Left ventricle myocardium superior (tissue), 1 donor: ENCODE measurements at regions not wholly inside any gene's neighbourhood (a gene's known extent, or its start where the extent isn't known, plus 50 kb on each side); places are given as distances from the start of the nearest gene placed in this dataset.
"Not testable (repeated sequence)": the region's sequence is repeated elsewhere in the genome, so short reads cannot be mapped to it uniquely, and the experiment has no call there.

ENCODE experiments used
- ATAC-seq: fragments of 200-7000 bp; cut with Tn5 transposase; one replicate; pipeline ENCODE4 v1.9.1; 2020; ENCODE audit warnings: mild to moderate bottlenecking, moderate library complexity
- DNase-seq: peaks from one replicate; pipeline ENCODE4 v3.0.0-alpha.2; 2020
- intact Hi-C: fragments of 100-400 bp; cut with micrococcal nuclease; formaldehyde crosslinking; loops from one replicate; pipeline ENCODE4 v1.11.0; 2022
- donor health status: DM: no; HTN: yes; CAD: no; lungs with severe emphysema.

DNA sequence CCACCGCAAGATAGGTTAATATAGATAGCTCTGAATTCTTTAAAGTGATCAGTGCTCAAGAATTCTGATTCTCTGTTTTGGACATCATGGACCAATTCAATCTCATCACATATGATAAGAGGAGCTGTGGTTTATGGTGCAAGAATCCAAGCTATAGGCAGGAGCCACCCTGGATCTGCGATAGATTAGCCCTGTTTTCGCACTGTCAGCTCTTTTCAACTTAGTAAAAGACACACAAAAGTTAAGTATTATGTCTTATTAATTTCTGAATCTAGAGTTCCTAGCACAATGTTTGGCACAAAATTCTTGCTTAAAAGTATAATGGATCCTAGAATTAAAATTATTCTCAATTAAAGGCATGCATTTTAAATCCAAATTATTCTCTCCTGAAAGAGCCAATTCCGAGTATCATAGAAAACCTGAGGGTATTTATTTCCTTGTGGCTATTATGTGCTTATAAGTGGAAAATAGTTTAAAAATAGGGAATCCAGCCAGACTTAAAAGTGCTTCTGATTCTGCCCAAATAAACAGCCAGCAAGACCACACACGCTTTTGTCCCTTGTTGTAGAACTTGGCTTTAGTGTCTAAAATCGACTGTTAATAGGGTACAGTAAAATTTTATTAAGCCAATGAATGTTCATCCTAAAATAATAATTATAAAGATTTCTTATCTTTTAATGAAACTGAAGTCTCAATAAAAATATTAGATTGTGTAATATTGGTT, 184.9 kb upstream of the FLRT2 start:
- intact Hi-C loops: no loop called here
- ATAC-seq (no peak), DNase-seq (no peak)

DNA sequence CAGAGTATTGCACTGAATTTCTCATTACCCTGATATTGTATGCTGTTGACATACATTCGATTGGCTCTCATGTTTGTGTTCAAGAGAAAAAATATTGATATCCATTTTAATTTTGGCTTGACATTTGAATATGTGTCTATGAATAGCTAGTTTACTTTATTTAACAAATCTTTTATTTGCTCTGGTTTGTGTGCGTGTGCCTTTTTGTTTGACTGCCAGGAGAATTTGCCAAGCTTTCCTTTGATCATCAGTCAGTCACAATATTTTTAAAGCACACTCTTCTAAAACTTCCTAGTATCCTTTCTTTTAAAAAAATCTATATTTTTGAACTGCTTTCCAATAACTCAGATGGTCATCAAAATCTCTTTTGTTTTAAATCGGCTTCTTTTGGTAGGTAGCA, 179.3 kb upstream of the FLRT2 start:
- intact Hi-C loops: no loop called here
- DNase-seq (no peak), ATAC-seq (no peak)

DNA sequence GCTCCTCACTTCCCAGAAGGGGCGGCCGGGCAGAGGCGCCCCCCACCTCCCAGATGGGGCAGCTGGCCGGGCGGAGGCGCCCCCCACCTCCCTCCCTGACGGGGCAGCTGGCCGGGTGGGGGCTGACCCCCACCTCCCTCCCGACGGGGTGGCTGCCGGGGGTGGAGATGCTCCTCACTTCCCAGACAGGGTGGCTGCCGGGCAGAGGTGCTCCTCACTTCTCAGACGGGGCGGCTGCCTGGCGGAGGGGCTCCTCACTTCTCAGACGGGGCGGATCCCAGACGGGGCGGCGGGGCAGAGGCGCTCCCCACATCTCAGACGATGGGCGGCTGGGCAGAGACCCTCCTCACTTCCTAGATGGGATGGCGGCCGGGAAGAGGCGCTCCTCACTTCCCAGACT, 177.4 kb upstream of the FLRT2 start:
- ATAC-seq, intact Hi-C loops, DNase-seq: not testable (repeated sequence)

DNA sequence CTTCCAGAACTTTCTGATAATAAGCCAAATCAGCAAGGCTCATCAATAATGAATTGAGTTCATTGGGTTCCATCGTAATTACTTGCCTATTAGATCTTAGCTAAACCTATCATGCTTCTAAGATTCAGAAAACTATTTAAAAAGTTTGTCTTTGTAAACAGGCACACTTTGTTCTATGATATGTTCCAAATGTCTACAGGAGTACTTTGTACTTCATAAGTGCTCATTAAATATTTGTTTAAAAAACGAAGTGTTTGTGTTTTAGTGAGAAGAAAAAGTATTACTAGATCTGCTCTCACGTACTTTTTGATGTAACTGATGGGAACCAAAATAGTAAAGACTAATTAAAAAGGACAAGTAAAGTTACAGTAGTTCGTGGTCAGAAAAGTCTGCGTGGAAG, 172.8 kb upstream of the FLRT2 start:
- DNase-seq (no peak), ATAC-seq (no peak)
- intact Hi-C loops: no loop called here

DNA sequence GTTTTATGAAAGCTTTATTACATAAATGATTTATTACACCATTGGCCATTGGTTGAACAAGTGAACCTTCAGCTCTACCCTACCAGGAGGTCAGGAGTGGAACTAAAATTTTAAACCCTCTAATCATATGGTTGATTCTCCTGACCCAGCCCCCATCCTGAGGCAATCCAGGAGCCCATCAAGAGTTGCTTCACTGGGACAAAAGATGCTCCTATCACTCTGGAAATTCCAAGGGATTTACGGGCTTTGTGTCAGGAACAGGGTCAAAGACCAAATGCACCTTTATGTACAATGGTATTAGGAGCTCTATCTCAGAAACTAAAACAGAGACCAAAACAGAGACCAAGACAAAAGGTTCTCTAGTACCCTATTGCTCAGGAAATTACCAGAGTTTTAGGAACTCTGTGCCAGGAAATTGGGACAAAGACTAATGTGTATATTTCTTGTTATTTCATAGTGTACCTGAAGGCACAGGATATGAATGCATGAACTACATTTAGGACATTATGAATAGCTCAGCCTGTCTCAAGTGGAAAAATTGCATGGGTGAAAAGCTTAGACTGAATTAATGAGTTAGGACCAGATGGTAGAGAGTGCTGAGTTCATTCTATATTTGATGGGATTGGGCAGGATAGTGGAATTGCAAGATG, 171.7 kb upstream of the FLRT2 start:
- ATAC-seq: no peak
- no peak for DNase-seq
- intact Hi-C loops: no loop called here

DNA sequence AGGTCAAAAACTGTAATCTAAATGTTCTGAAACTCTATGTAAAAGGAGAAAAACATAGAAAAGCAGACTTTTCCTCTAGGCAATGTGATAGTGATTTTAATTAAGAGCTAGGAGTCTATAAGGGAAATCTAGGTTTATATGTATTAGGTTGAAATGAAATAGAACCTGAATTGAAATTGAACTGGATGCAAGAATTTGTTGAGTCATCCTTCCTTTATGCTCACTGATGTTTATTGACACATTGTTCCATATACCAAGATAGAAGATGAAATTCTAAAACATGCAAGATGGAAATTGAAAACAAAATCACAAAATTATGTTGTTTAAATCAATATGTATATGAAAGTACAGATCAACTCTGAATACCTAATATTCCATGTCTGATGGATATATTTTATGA, 170.4 kb upstream of the FLRT2 start:
- ATAC-seq (no peak), DNase-seq (no peak)
- intact Hi-C loops: no loop called here

DNA sequence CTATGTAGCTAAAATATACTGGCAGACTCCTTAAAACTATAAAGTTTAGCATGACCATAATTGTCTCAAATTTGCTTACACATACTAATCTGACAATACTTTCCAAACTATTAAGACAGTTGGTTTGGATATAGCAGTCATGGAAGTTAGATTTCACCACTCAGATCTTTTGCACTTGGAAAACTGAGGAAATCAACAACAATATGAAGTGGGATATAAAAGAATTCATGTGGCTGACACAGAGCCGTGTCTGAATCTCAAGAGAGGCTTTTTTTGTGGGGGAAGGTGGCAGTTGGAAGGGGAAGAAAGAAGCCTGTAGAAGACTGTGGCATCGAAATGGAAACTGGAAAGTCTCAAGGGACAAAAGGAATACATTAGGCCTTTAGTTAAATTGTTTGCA, 166.6 kb upstream of the FLRT2 start:
- intact Hi-C loops: no loop called here
- ATAC-seq: no peak
- DNase-seq: no peak

DNA sequence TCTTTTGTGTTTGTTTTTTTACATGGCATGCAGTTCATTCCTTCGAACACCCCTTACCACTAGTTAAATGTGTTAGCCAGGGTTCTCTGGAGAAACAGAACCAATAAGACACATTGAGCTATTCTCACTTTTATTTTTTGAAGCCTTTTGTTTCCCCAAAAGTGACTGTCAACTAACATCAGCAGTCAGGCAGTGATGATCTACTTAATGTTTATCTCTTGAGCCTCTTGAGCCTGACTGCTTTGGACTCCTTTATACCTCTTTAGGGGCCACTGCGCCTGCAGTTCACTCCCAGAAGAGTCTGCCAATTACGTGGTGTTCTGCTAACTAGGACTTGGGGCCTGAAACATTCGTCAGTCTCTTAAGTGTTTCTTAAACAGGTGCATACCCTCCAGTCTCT, 163.7 kb upstream of the FLRT2 start:
- ATAC-seq (no peak), DNase-seq (no peak)
- intact Hi-C loops: no loop called here

DNA sequence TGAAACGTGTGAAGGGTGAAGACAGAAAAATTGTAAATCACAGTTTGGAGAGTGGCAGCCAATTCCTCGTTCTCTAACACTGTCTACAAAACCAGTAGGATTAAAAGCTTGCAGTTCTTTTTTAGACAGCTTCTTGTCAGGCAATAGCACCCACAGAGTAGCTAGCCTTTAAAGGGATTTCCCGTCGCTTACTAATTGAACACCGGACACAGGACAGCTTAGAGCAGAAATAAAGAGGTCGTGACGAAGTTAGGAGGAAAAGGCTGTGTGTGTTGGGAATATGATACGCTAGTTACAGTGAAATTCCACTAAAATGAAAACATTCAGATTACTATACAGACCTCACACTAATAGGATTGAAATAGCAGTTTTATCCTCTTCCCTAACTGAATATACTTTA, 149.1 kb upstream of the FLRT2 start:
- intact Hi-C loops: no loop called here
- DNase-seq (no peak), ATAC-seq (no peak)

DNA sequence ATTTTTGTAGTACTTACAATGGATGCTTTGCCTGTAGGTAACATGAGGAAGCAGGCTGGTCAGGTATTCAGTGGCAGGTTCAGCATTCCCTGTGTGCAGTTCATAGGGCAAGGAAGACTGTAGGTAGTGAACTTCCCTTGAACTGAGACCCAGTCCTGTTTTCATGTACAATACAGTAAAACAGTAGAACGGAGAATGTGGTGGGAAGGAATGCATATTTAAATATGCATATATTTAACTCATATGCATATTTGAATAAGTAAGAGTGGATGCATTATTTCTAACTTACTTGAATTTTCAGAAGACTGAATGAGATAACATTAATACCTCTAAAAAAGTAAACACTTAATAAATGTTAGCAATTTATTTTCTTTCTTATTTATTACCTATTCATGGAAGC, 147.6 kb upstream of the FLRT2 start:
- ATAC-seq (no peak), DNase-seq (no peak)
- intact Hi-C loops: no loop called here

DNA sequence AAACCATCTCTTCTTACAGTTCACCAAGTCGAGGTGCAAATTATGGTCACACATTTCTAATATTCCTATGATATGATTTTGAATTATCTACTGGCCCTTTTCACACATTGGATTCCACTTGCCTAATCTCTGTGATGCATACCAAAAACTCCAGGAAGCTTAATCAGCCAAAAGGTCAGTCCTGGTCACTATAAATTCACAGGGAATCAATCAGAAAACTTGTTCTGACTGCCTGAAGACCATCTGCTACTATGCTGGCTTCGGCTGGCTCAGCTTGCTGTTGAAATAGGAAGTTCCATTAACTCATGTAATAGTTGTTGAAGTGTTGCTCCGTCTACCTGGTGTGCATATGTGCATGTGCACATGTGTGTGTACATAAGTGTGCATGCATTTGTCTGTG, 142.8 kb upstream of the FLRT2 start:
- intact Hi-C loops: no loop called here
- ATAC-seq: no peak

DNA sequence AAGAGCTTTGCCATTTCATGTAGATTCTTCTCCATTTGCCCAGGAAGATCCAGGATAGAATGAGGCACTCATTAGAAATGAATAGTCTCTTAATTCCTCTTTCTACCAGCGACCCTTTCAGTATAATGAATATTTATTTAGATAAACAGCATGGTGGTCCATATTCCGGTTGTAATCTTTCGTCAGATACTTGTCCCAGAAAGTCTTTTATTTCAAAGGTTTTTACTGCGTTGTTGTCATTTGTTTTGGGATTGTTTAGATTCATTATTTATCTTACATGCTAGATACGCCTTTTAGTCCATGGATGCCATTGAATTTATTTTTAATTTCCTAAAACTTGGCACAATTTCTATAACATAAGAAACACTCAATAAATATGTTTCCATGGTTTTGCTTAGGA, 139.7 kb upstream of the FLRT2 start:
- DNase-seq (no peak), ATAC-seq (no peak)
- intact Hi-C loops: no loop called here

More for the DNA sequence above, 142.8 kb upstream of the FLRT2 start:
- DNase-seq: no peak

DNA sequence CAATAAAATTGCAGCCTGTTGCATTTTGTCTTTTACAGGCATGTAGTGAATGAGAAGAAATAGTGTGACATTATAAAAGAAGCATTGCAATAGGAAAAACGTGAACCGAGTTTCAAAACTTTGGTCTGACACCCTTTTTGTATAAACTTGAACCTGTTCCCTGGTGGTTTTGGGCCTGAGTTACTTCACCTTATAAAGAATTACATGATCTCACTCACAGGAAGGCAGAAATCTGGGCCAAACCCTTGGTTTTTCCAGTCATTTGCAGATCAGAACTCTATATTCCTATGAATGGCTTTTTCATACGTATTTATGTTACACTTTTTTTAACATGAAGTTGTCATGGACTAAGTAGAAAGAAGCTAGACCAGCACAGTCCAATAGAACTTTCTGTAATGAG, 138.5 kb upstream of the FLRT2 start:
- ATAC-seq: no peak
- intact Hi-C loops: no loop called here

DNA sequence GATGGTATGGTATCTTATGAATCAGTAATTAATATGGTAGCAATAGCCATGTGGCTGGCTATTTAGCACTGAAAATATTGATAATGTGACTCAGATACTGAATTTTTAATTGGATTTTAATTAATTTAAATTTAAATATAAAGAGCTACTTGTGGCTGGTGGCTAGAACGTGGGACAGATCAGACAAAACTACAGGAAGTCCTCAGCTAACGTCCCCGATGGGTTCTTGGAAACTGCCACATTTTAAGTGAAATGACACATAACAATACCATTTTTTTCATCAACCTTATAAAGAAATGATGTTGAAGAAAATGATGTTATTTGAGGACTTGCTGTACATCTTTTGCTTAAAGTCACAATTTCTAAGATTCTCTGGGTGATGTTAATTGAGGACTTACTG, 138.1 kb upstream of the FLRT2 start:
- DNase-seq: no peak
- intact Hi-C loops: no loop called here
- no peak for ATAC-seq

More for the DNA sequence above, 138.5 kb upstream of the FLRT2 start:
- no peak for DNase-seq

DNA sequence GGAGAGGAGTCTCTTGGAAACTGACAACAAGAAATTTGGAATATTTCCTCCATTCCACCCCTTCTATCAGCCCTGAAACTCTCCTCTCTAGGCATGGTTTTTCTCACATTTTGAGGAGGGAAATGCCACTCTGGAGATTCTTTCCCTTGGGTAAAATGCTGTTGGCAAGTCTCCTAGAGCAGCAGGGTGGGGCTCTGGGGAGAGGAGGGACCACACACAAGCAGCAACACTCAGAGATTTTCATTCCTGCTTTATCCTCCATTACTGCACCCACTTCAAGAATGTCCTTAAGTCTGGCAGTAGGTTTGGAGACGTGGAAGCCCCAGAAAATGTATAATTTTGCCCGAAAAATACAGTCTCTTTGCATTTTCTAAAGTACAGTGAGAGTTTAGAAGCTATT, 130.8 kb upstream of the FLRT2 start:
- intact Hi-C loops: no loop called here
- no peak for ATAC-seq
- DNase-seq: no peak

DNA sequence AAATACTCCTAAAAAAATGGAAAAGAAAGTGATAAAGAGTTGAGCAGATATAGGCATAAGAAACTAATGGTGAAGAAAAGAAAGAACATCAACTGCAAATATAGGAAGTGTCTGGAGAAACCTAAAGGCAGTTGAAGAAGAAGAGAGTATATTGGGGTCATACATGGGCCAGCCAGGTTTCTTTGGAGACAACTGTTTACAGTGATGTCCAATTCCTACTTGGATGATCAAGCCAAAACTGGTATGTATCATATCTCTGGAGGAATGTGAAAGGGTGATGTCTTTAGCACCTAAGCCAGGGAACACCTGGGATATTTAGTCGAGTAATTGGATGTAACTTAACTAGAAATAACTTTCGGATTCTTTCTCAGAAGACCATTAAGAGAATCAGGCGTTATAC, 129.3 kb upstream of the FLRT2 start:
- intact Hi-C loops: no loop called here
- DNase-seq: no peak
- no peak for ATAC-seq

DNA sequence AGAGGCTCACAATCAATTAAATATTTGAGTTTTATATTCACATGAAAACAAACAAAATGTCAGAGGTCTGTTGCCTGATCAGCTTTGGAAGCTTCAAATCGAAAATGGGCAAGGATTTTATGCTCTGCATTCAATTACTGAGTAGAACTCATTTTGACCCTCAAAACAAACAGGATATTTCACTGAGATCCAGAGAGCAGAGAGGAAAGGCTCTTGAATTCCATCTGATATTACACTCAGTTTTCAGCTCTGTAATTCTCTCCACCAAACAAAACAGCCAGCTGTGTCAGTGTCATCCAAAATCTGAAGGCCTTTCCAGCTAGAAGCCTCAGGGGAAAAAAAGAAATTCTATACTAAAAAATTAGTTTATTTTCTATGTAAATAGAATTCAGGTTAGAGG, 128.6 kb upstream of the FLRT2 start:
- intact Hi-C loops: no loop called here
- no peak for DNase-seq
- no peak for ATAC-seq

DNA sequence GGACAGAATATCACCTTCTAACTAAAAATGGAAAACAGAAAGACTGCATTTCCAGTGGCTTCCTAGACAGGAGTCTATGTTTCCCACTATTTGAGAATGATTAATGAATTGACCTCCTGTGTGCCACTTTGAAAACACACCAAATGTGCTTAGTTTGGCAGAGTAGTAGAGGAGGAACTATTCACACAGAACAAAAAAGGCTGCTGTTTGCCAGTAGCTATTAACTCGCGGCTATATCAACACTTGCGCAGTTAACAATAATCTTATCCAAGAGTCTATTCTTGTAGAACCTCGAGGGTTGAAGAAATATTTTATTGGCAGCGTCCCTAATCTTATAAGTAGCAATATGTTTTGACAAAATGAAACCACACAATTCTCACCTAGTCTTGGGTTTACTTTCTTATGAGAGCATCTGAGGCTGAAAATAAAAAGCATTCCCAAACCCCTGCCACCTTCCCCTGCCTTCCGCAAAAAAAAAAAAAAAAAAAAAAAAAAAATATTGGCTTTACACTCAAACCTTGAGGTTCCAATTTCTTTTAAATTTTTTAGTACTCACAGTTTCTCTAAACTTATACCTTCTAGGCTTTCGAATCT, 127.3 kb upstream of the FLRT2 start:
- intact Hi-C loops: no loop called here
- no peak for DNase-seq
- ATAC-seq: no peak

DNA sequence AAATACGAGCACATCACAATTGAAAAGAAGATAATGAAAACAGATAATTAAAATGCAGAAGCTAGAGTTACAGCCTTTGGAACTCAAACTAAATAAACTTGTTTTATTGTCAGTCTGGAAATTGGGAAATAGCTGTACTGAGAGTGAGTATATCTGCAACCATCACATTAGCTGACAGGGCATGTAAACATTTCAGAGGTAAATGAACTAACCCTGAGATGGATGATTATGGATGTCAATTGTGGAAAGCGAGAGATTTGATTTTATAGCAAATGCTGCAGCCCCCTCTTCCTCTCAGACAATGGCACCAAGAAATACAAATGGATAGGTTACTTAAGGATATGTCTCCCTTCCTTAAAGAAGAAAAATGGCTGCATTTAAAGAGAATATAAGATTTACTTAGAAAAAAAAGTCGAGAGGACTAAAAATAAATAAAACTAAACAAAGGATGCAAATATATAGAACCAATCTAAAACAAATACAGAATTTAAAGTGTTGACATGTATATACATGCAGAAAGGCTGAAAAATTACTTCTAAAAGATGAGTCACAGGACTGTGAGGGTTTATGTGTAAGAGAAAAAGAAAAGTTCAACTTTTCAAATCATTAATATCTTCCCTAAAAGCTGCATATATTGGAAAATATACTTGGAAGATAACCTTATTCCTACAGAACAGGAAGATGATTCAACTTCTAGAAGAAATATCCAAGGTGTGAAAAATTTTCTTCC, 120.3 kb upstream of the FLRT2 start:
- intact Hi-C loops: no loop called here
- ATAC-seq (no peak), DNase-seq (no peak)

DNA sequence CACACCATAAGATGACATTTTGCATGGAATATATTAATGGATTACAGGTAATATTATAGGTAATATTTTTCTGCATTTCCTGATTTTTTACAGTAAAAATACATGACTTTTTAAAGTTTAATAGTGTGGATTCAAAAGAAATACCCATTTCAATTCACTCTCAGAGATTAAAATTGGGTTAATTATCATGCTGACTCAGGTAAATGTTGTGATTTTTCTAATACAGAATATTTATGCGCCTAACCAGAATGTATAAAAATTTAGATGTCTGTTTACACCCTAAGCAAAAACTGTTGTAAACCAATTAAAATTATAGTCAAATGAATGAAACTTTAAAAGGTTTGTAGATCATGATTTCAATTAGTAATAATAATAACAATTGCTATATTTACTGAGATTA, 117.2 kb upstream of the FLRT2 start:
- DNase-seq: no peak
- no peak for ATAC-seq
- intact Hi-C loops: no loop called here
